Transverse colon (tissue), 4 donors: ENCODE measurements at regions not wholly inside any gene's neighbourhood (a gene's known extent, or its start where the extent isn't known, plus 50 kb on each side); places are given as distances from the start of the nearest gene placed in this dataset.

Experiments used
- DNase-seq: peaks from one replicate; pipeline ENCODE4 v3.0.0-alpha.2; 2019
- H3K27ac ChIP-seq, 4 donors: fragments of 200-600 bp; sonication (generic); 2 replicates each; pipeline ENCODE4 v1.5.1; 2016 to 2018; ENCODE audit warnings: inconsistent platforms in 4 of 4
- H3K27me3 ChIP-seq: fragments of 200-600 bp; sonication (generic); 2 replicates; pipeline ENCODE4 v1.5.1; 2017; ENCODE audit warnings: inconsistent platforms
- H3K36me3 ChIP-seq, 4 donors: fragments of 200-600 bp; sonication (generic); 2 replicates each; pipeline ENCODE4 v1.5.1; 2017 to 2019; ENCODE audit warnings: inconsistent platforms in 4 of 4
- H3K4me1 ChIP-seq, 4 donors: fragments of 200-600 bp; sonication (generic); 2 replicates each; pipeline ENCODE4 v1.5.1; 2017 to 2020; ENCODE audit warnings: inconsistent platforms in 4 of 4
- H3K4me3 ChIP-seq, 4 donors: fragments of 200-600 bp; sonication (generic); 1 replicate in 1 of 4; 2 replicates in 3 of 4; pipeline versions ENCODE4 v1.5.1 to v1.6.1; 2017 to 2019; ENCODE audit warnings: inconsistent platforms in 4 of 4
- H3K9me3 ChIP-seq, 2 donors: fragments of 200-600 bp; sonication (generic); 2 replicates each; pipeline ENCODE4 v1.5.1; 2017 to 2019; ENCODE audit warnings: inconsistent platforms in 2 of 2
- EP300 ChIP-seq: sonication (generic); formaldehyde crosslinking; IDR thresholded peaks from one replicate; pipeline ENCODE4 v1.6.1; 2017; ENCODE audit warnings: antibody characterized with exemption, low read depth
- POLR2A ChIP-seq: fragments of 450-650 bp; IDR thresholded peaks from one replicate; pipeline ENCODE4 v1.6.1; 2016; ENCODE audit warnings: antibody characterized with exemption, mild to moderate bottlenecking, moderate library complexity
- POLR2AphosphoS5 ChIP-seq, 3 donors: sonication (generic); formaldehyde crosslinking; IDR thresholded peaks; one replicate each; pipeline ENCODE4 v1.6.1; 2016; ENCODE audit warnings: antibody characterized with exemption in 3 of 3
- WGBS, 2 donors: methylation state at CpG; one replicate each; pipeline ENCODE4 v1.1.5; 2018; ENCODE audit warnings: low coverage in 1 of 2; 5-methylcytosine and 5-hydroxymethylcytosine counted together
- in situ Hi-C, 4 donors: fragments of 200-750 bp; cut with MboI; loops; one replicate each; pipeline versions ENCODE4 v1.15.0 to v1.15.1; 2017; ENCODE audit warnings: low sequenced_read_pairs in 3 of 4, low pct_ligation_motif_present in 1 of 4, low pct_unique_long_range_greater_than_20kb in 1 of 4
- intact Hi-C: fragments of 100-400 bp; cut with DNase I; formaldehyde crosslinking; loops from one replicate; pipeline ENCODE4 v1.15.1; 2023; ENCODE audit warnings: low total_unique reads
- TF ChIP-seq, protein P1 (sequence below), 5 experiments: fragments of 200-600 bp in 3 of 5; fragments of 450-650 bp in 2 of 5; sonication (generic) in 3 of 5; IDR thresholded peaks; 1 replicate in 2 of 5; 2 replicates in 3 of 5; pipeline ENCODE4 v1.5.1; 2016 to 2017; ENCODE audit warnings: antibody characterized with exemption in 5 of 5, inconsistent platforms in 3 of 5, mild to moderate bottlenecking in 2 of 5, moderate library complexity in 1 of 5

DNA sequence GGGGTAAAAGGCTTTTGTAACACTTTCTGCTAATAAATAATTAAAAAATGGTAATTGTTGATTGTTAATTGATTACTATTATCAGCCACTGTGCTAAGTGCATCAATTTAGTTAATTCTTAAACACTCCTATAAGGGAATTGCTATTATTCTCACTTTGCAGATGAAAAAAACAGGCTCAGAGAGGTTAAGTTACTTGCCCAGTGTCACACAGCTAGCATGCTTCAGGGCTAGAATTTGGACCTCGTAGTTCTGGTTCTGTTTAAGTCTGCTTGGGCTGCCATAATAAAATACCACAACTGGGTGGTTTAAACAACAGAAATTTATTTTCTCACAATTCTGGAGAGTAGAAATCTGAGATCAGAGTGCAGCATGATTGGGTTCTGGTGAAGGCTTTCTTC lies 164.8 kb upstream of the TBX18 start:
- no peak overlapping the region for H3K4me3 ChIP-seq
- H3K27ac ChIP-seq: no peak overlapping the region
- WGBS, 2 donors: 46 to 100% methylated on average over 1 of the region's 1 CpG
- no peak for DNase-seq
- no peaks in the 10 kb centered on the region for H3K4me1 ChIP-seq
- in situ Hi-C loops: no loop called here
- H3K27me3 ChIP-seq: no peaks in the 10 kb centered on the region
- TF ChIP-seq, protein P1, sequence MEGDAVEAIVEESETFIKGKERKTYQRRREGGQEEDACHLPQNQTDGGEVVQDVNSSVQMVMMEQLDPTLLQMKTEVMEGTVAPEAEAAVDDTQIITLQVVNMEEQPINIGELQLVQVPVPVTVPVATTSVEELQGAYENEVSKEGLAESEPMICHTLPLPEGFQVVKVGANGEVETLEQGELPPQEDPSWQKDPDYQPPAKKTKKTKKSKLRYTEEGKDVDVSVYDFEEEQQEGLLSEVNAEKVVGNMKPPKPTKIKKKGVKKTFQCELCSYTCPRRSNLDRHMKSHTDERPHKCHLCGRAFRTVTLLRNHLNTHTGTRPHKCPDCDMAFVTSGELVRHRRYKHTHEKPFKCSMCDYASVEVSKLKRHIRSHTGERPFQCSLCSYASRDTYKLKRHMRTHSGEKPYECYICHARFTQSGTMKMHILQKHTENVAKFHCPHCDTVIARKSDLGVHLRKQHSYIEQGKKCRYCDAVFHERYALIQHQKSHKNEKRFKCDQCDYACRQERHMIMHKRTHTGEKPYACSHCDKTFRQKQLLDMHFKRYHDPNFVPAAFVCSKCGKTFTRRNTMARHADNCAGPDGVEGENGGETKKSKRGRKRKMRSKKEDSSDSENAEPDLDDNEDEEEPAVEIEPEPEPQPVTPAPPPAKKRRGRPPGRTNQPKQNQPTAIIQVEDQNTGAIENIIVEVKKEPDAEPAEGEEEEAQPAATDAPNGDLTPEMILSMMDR (IDR thresholded peaks at IDR 0.05): no peak
- TF ChIP-seq POLR2A (no peak), POLR2AphosphoS5 (IDR thresholded peaks at IDR 0.05) (no peak), EP300 (no peak)
- H3K9me3 ChIP-seq: no peaks in the 10 kb centered on the region
- H3K36me3 ChIP-seq: no peaks in the 10 kb centered on the region
- intact Hi-C loops: no loop called here

DNA sequence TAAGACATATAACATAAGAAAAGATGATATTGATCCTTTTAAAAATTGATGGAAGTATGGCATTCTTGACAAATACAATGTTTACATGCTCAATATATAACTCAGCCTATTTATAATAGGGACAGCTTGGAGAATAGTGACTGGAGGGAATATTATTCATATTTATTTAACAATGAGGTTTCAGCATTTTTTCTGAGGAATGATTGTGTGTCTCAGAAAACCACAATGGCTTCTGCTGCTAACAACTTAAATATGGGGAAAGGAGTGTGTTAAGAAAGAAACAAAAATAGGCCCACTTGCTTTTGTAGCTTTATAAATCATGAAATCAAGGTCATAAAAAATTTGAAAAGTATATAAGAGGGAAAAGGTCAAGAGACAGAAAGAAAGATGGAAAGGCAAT lies 163.2 kb upstream of the TBX18 start:
- Histone ChIP-seq H3K36me3 (no peaks in the 10 kb centered on the region), H3K27me3 (no peaks in the 10 kb centered on the region), H3K4me3 (no peak overlapping the region), H3K27ac (no peak overlapping the region), H3K9me3 (no peaks in the 10 kb centered on the region), H3K4me1 (no peaks in the 10 kb centered on the region)
- in situ Hi-C loops: no loop called here
- TF ChIP-seq EP300 (no peak), POLR2AphosphoS5 (IDR thresholded peaks at IDR 0.05) (no peak), POLR2A (no peak)
- TF ChIP-seq, protein P1 (IDR thresholded peaks at IDR 0.05): no peak
- no peak for DNase-seq
- intact Hi-C loops: no loop called here

DNA sequence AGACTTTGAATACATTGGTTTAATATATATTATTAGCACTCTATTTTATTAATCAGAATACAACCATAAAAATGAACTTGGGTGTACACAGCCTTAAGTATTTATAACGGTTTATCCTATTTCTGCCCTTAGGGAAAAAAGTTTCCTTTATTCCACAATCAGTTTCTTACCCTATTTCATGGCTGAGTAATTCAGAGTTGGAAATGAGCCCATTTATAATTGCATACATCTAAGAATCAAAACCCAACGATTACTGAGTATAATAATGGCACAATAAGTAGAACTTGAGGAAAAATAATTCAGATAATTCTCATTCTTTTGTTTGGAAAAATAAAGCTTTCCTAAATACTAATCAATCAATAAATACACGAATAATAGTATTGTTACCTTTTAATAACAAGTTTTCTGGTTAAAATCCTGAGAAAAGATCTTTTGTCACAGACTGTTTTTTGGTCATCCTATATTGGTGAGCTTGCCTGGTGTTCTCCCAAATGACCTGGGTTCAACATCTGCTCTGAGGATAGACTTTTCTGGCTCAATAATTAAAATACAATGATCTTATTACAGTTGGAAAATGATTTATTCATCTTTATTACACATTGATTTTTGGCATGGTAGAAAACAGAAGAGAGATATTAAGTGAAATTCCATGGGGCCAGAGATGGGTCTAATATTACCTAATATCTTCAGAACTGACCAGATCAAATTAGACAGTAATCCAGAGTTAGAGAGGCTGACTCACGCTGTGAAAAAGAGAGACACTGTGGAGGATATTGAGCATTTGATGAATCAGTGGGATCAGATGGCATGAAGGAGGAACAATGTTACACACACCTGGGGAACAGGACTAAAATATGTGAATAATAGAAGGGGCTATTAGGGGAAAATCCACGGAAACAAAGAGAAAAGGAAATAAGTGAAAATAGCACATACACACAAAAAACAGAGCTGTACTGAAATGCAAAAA lies 162.1 kb upstream of the TBX18 start:
- in situ Hi-C loops (no loop called here), intact Hi-C loops (no loop called here)
- H3K4me3 ChIP-seq: no peak overlapping the region
- no peaks in the 10 kb centered on the region for H3K27me3 ChIP-seq
- no peaks in the 10 kb centered on the region for H3K9me3 ChIP-seq
- H3K36me3 ChIP-seq: no peaks in the 10 kb centered on the region
- 46 to 56% methylated on average over 5 of the region's 5 CpGs for WGBS, 2 donors
- TF ChIP-seq EP300 (no peak), POLR2A (no peak), POLR2AphosphoS5 (IDR thresholded peaks at IDR 0.05) (no peak)
- TF ChIP-seq, protein P1 (IDR thresholded peaks at IDR 0.05): no peak
- no peak overlapping the region for H3K27ac ChIP-seq
- no peak for DNase-seq
- H3K4me1 ChIP-seq: no peaks in the 10 kb centered on the region

DNA sequence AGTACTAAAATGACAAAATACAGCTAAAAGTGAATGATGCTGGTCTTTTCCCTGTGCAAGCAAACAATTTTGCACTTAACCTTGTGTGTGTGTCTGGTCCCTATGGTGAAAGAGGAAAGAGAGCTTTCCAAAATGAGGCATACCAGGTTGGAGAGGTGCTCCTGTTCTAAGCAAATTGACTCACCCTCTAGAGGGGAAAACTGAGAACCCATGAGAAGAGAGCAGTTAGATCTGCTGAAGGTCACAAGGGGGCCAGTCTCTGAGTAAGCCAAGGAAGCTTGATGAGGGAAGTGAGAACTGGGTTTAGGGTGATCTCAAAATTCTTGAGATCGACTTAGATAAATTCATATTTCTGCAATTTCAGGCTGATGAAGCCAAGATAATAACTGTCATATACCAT lies 157.5 kb upstream of the TBX18 start:
- DNase-seq: no peak
- intact Hi-C loops: no loop called here
- no peaks in the 10 kb centered on the region for H3K36me3 ChIP-seq
- TF ChIP-seq, protein P1 (IDR thresholded peaks at IDR 0.05): no peak
- TF ChIP-seq POLR2A: no peak
- TF ChIP-seq EP300: no peak
- no peak for TF ChIP-seq POLR2AphosphoS5 (IDR thresholded peaks at IDR 0.05)
- no peak overlapping the region for H3K27ac ChIP-seq
- H3K4me1 ChIP-seq: no peaks in the 10 kb centered on the region
- H3K9me3 ChIP-seq: no peaks in the 10 kb centered on the region
- no peaks in the 10 kb centered on the region for H3K27me3 ChIP-seq
- in situ Hi-C loops: no loop called here
- 75 to 90% methylated on average over 1 of the region's 1 CpG for whole genome bisulfite sequencing, 2 donors
- H3K4me3 ChIP-seq: no peak overlapping the region
